Gastroesophageal sphincter (tissue), 4 donors: ENCODE measurements at regions not wholly inside any gene's neighbourhood (a gene's known extent, or its start where the extent isn't known, plus 50 kb on each side); places are given as distances from the start of the nearest gene placed in this dataset.

Source experiments
- ATAC-seq: fragments of 150-250 bp; one replicate; pipeline ENCODE4 v1.9.1; 2016; ENCODE audit warnings: mild to moderate bottlenecking, moderate library complexity
- H3K27ac ChIP-seq, 4 donors: fragments of 200-600 bp; sonication (generic) in 3 of 4; 1 replicate in 3 of 4; 2 replicates in 1 of 4; pipeline ENCODE4 v1.5.1; 2016 to 2019
- H3K27me3 ChIP-seq: fragments of 200-600 bp; sonication (generic); one replicate; pipeline ENCODE4 v1.5.1; 2019
- H3K36me3 ChIP-seq, 2 donors: fragments of 200-600 bp; sonication (generic); one replicate each; pipeline ENCODE4 v1.5.1; 2019; ENCODE audit warnings: control low read depth in 1 of 2
- H3K4me1 ChIP-seq, 3 donors: fragments of 200-600 bp; sonication (generic); 1 replicate in 2 of 3; 2 replicates in 1 of 3; pipeline ENCODE4 v1.5.1; 2016 to 2019; ENCODE audit warnings: control low read depth in 2 of 3
- H3K4me3 ChIP-seq, 2 donors: fragments of 200-600 bp; sonication (generic); one replicate each; pipeline ENCODE4 v1.5.1; 2019; ENCODE audit warnings: mild to moderate bottlenecking in 1 of 2, moderate library complexity in 1 of 2
- H3K9me3 ChIP-seq, 3 donors: fragments of 200-600 bp; sonication (generic); one replicate each; pipeline ENCODE4 v1.5.1; 2017 to 2019; ENCODE audit warnings: control low read depth in 2 of 3
- CTCF ChIP-seq, 4 experiments: fragments of 200-600 bp in 2 of 4; fragments of 450-650 bp in 2 of 4; sonication (generic) in 1 of 4; IDR thresholded peaks; one replicate each; pipeline ENCODE4 v1.5.1; 2017 to 2019; ENCODE audit warnings: antibody characterized with exemption in 4 of 4, mild to moderate bottlenecking in 2 of 4, moderate library complexity in 2 of 4
- EP300 ChIP-seq: sonication (generic); formaldehyde crosslinking; IDR thresholded peaks from one replicate; pipeline ENCODE4 v1.6.1; 2017; ENCODE audit warnings: antibody characterized with exemption, mild to moderate bottlenecking
- POLR2A ChIP-seq, 2 donors: fragments of 450-650 bp; IDR thresholded peaks; one replicate each; pipeline ENCODE4 v1.6.1; 2017; ENCODE audit warnings: antibody characterized with exemption in 2 of 2, mild to moderate bottlenecking in 2 of 2, moderate library complexity in 1 of 2
- POLR2AphosphoS5 ChIP-seq: sonication (generic); formaldehyde crosslinking; IDR thresholded peaks from one replicate; pipeline ENCODE4 v1.6.1; 2017; ENCODE audit warnings: antibody characterized with exemption
- WGBS, 2 donors: methylation state at CpG; one replicate each; pipeline ENCODE4 v1.1.5; 2018; ENCODE audit warnings: low coverage in 1 of 2; 5-methylcytosine and 5-hydroxymethylcytosine counted together

- H3K27ac ChIP-seq: no peak overlapping the region
- H3K4me3 ChIP-seq: no peak overlapping the region
- peaks cover 0 to 11% (median 0%) of the 10 kb centered on the region in 3 donors for H3K4me1 ChIP-seq
- no peaks in the 10 kb centered on the region for H3K27me3 ChIP-seq
- H3K36me3 ChIP-seq: no peaks in the 10 kb centered on the region
- ATAC-seq: no peak
- TF ChIP-seq POLR2AphosphoS5 (no peak), POLR2A (IDR thresholded peaks at IDR 0.05) (no peak), CTCF (IDR thresholded peaks at IDR 0.05) (no peak), EP300 (no peak)
- no peaks in the 10 kb centered on the region for H3K9me3 ChIP-seq
Observed at GRCh38 chr13:72462166-72462565, 265.3 kb downstream of the MZT1 start.

GRCh38 chr13:72458701-72459100, 268.7 kb downstream of the MZT1 start:
- WGBS, 2 donors: 0% methylated on average over 1 of the region's 1 CpG
- Histone ChIP-seq H3K4me1 (peaks cover 0 to 7% (median 0%) of the 10 kb centered on the region in 3 donors), H3K27ac (no peak overlapping the region), H3K9me3 (no peaks in the 10 kb centered on the region), H3K4me3 (no peak overlapping the region), H3K27me3 (no peaks in the 10 kb centered on the region), H3K36me3 (no peaks in the 10 kb centered on the region)
- no peak for ATAC-seq
- TF ChIP-seq EP300: no peak
- TF ChIP-seq POLR2AphosphoS5: no peak
- TF ChIP-seq CTCF (IDR thresholded peaks at IDR 0.05): no peak
- no peak for TF ChIP-seq POLR2A (IDR thresholded peaks at IDR 0.05)

GRCh38 chr13:72457151-72457550, 270.3 kb downstream of the MZT1 start:
- Histone ChIP-seq H3K27ac (no peak overlapping the region), H3K36me3 (no peaks in the 10 kb centered on the region), H3K27me3 (no peaks in the 10 kb centered on the region), H3K4me3 (no peak overlapping the region), H3K4me1 (no peaks in the 10 kb centered on the region), H3K9me3 (no peaks in the 10 kb centered on the region)
- TF ChIP-seq EP300 (no peak), POLR2AphosphoS5 (no peak), POLR2A (IDR thresholded peaks at IDR 0.05) (no peak), CTCF (IDR thresholded peaks at IDR 0.05) (no peak)
- no peak for ATAC-seq
- WGBS, 2 donors: 94 to 100% methylated on average over 1 of the region's 1 CpG

- Histone ChIP-seq H3K36me3 (no peaks in the 10 kb centered on the region), H3K27me3 (no peaks in the 10 kb centered on the region), H3K4me3 (no peak overlapping the region), H3K27ac (no peak overlapping the region), H3K4me1 (no peaks in the 10 kb centered on the region), H3K9me3 (no peaks in the 10 kb centered on the region)
- no peak for ATAC-seq
- 45 to 60% methylated on average over 2 of the region's 2 CpGs for WGBS, 2 donors
- TF ChIP-seq POLR2AphosphoS5 (no peak), EP300 (no peak), CTCF (IDR thresholded peaks at IDR 0.05) (no peak), POLR2A (IDR thresholded peaks at IDR 0.05) (no peak)
Observed at GRCh38 chr13:72456486-72456885, 270.9 kb downstream of the MZT1 start.

- TF ChIP-seq POLR2AphosphoS5: no peak
- no peak for TF ChIP-seq CTCF (IDR thresholded peaks at IDR 0.05)
- no peak for TF ChIP-seq EP300
- no peak for TF ChIP-seq POLR2A (IDR thresholded peaks at IDR 0.05)
- H3K4me1 ChIP-seq: no peaks in the 10 kb centered on the region
- no peaks in the 10 kb centered on the region for H3K36me3 ChIP-seq
- 94 to 98% methylated on average over 5 of the region's 5 CpGs for WGBS, 2 donors
- no peaks in the 10 kb centered on the region for H3K9me3 ChIP-seq
- no peak overlapping the region for H3K27ac ChIP-seq
- H3K27me3 ChIP-seq: no peaks in the 10 kb centered on the region
- H3K4me3 ChIP-seq: no peak overlapping the region
- no peak for ATAC-seq
Observed at GRCh38 chr13:72453161-72453560, 274.3 kb downstream of the MZT1 start.
